Hepatocyte (in vitro differentiated cells): ENCODE measurements at regions not wholly inside any gene's neighbourhood (a gene's known extent, or its start where the extent isn't known, plus 50 kb on each side); places are given as distances from the start of the nearest gene placed in this dataset.
"Not testable (repeated sequence)": the region's sequence is repeated elsewhere in the genome, so short reads cannot be mapped to it uniquely, and the experiment has no call there.

Experiments used
- EZH2phosphoT487 ChIP-seq: fragments of 200-600 bp; sonication (generic); IDR thresholded peaks from one replicate; pipeline ENCODE4 v1.6.1; 2018; ENCODE audit warnings: antibody characterized with exemption, mild to moderate bottlenecking, low read depth, moderate library complexity; ENCODE audit not compliant: unreplicated experiment, severe bottlenecking
- TF ChIP-seq, protein P1 (sequence below): fragments of 200-600 bp; sonication (generic); IDR thresholded peaks from 2 replicates; pipeline ENCODE4 v1.5.1; 2016; ENCODE audit warnings: antibody characterized with exemption, mild to moderate bottlenecking; ENCODE audit not compliant: poor library complexity

DNA sequence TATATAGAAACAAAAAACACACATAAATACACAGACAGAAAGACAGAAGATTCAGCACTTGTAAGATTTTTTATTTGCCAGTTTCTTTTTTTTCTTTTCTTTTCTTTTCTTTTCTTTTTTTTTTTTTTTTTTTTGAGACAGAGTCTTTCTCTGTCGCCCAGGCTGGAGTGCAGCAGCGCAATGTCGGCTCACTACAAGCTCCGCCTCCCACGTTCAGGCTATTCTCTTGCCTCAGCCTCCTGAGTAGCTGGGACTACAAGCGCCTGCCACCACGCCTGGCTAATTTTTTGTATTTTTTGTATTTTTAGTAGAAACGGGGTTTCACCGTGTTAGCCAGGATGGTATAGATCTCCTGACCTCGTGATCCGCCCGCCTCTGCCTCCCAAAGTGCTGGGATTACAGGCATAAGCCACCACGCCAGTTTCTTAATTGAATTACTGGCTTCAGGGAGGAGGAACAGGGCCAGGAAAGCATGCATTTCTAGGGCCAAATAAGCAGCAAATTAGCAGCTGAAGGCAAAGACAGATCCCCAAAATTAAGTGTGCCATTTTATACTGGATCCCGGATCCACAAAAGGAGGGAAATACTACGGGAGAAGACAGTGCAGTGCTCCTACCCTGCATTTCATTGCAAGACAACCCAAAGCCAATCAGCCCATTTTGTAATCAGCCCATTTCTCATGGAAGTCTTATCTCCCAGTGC is 305.6 kb upstream of the CCNH start:
- TF ChIP-seq, protein P1, sequence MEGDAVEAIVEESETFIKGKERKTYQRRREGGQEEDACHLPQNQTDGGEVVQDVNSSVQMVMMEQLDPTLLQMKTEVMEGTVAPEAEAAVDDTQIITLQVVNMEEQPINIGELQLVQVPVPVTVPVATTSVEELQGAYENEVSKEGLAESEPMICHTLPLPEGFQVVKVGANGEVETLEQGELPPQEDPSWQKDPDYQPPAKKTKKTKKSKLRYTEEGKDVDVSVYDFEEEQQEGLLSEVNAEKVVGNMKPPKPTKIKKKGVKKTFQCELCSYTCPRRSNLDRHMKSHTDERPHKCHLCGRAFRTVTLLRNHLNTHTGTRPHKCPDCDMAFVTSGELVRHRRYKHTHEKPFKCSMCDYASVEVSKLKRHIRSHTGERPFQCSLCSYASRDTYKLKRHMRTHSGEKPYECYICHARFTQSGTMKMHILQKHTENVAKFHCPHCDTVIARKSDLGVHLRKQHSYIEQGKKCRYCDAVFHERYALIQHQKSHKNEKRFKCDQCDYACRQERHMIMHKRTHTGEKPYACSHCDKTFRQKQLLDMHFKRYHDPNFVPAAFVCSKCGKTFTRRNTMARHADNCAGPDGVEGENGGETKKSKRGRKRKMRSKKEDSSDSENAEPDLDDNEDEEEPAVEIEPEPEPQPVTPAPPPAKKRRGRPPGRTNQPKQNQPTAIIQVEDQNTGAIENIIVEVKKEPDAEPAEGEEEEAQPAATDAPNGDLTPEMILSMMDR = not testable (repeated sequence)
- TF ChIP-seq EZH2phosphoT487 = not testable (repeated sequence)
